Pancreas (tissue), 10 donors: ENCODE measurements at regions not wholly inside any gene's neighbourhood (a gene's known extent, or its start where the extent isn't known, plus 50 kb on each side); places are given as distances from the start of the nearest gene placed in this dataset.
A peak's percentile ranks its signal among the peaks of the same experiment; 100 is the strongest.

Experiments used
- ATAC-seq, 4 donors: fragments of 200-7000 bp; cut with Tn5 transposase; one replicate each; pipeline versions ENCODE4 v1.8.0 to v1.9.1; 2020; ENCODE audit warnings: mild to moderate bottlenecking in 4 of 4, moderate library complexity in 4 of 4
- DNase-seq, 6 donors: peaks; one replicate each; pipeline ENCODE4 v3.0.0-alpha.2; 2020
- FAIRE-seq: peaks from 2 replicates; lab custom pipeline; 2012; peaks lifted over from hg19 to GRCh38; lab: Jason Lieb, UNC
- H3K27ac ChIP-seq, 4 donors: fragments of 200-600 bp; sonication (generic); 1 replicate in 3 of 4; 2 replicates in 1 of 4; pipeline versions ENCODE4 v1.5.0 to v1.8.0; 2020
- H3K27me3 ChIP-seq, 4 donors: fragments of 200-600 bp; one replicate each; pipeline ENCODE4 v1.8.0; 2021
- H3K36me3 ChIP-seq, 3 donors: fragments of 200-600 bp; sonication (generic) in 1 of 3; one replicate each; pipeline versions ENCODE4 v1.5.0 to v1.8.0; 2020 to 2021
- H3K4me1 ChIP-seq, 3 donors: fragments of 200-600 bp; one replicate each; pipeline ENCODE4 v1.8.0; 2021
- H3K4me3 ChIP-seq, 4 donors: fragments of 200-600 bp; sonication (generic) in 2 of 4; one replicate each; pipeline versions ENCODE4 v1.5.0 to v1.8.0; 2020 to 2021
- H3K9me3 ChIP-seq, 4 donors: fragments of 200-600 bp; one replicate each; pipeline ENCODE4 v1.8.0; 2021
- WGBS, 2 donors: extraction: QIAGEN DNeasy Blood & Tissue Kit; methylation state at CpG; one replicate each; pipeline ENCODE4 v1.1.7; 2013; 5-methylcytosine and 5-hydroxymethylcytosine counted together
- intact Hi-C, 3 donors: fragments of 100-400 bp; cut with DNase I; formaldehyde crosslinking; loops; one replicate each; pipeline versions ENCODE4 v1.11.1 to v1.14.2; 2022
- TF ChIP-seq, protein P1 (sequence below), 4 donors: fragments of 200-600 bp; sonication (generic) in 3 of 4; IDR thresholded peaks; one replicate each; pipeline versions ENCODE4 v1.5.0 to v1.8.0; 2021; ENCODE audit warnings: antibody characterized with exemption in 4 of 4
- donor health status: healthy with polysubstance abuse.
- donor health status: DM: no; HTN: no; CAD: no; lungs with moderate emphysema.
- donor health status: DM: no; HTN: no; CAD: no.
- donor health status: control.
- donor health status: control.
- donor health status: Bipolar disorder and iron deficiency.
- donor health status: DM: yes; HTN: yes; CAD: no.
- donor health status: DM: no; HTN: no; CAD: no.
- donor health status: DM: no; HTN: no; CAD: no.
- donor health status: DM: yes; HTN: yes; CAD: no.

DNA sequence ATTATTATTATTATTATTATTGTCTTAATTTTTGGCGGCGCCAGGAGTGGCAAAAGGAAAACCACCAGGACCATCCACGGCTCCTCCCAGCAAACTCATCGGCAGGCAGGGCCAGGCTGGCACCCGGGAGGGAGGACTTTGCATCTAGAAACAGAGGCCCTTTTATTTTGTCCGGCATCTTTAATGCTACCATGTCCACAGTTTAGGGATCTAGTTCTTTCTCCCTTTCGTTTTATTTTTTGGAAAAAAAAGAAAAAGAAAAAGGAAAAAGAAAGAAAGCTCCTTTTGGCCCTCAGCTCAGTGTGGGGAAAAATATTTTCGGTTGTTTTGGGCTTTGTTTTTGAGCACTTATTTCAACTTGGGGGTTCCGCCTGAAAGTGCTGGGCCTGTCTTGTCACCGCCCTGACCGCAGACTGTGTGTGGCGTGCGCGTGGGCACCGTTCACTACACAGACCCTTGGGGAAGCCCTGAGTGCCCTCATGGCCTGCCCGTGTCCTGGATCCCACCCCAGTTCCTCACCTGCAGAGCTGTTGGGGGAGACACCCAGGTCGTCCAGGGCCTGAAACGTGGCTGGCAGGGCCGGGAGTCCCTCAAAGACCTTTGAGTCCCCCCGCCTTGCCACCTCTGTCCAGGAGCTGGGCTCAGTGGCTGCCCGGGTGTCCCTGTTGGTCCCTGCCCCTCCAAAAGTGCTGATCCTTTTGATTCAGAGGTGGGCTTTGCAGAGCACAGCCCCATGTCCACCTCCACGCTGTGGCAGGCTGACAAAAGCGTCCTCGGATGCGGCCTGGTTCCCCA lies 69.1 kb upstream of the PPARA start:
- Histone ChIP-seq H3K9me3 (no peaks in the 10 kb centered on the region), H3K4me1 (peaks cover 71 to 85% (median 71%) of the 10 kb centered on the region in 3 donors), H3K4me3 (peak overlapping the region in 3 of 4 donors; percentile 35 to 98 (median 87)), H3K27me3 (no peaks in the 10 kb centered on the region), H3K36me3 (no peaks in the 10 kb centered on the region), H3K27ac (peak overlapping the region; percentile 93 to 98 (median 97))
- peak in 4 of 6 donors; percentile 29 to 79 (median 60) for DNase-seq
- WGBS, 2 donors: 29 to 32% methylated on average over 25 of the region's 25 CpGs
- ATAC-seq: no peak
- TF ChIP-seq, protein P1, sequence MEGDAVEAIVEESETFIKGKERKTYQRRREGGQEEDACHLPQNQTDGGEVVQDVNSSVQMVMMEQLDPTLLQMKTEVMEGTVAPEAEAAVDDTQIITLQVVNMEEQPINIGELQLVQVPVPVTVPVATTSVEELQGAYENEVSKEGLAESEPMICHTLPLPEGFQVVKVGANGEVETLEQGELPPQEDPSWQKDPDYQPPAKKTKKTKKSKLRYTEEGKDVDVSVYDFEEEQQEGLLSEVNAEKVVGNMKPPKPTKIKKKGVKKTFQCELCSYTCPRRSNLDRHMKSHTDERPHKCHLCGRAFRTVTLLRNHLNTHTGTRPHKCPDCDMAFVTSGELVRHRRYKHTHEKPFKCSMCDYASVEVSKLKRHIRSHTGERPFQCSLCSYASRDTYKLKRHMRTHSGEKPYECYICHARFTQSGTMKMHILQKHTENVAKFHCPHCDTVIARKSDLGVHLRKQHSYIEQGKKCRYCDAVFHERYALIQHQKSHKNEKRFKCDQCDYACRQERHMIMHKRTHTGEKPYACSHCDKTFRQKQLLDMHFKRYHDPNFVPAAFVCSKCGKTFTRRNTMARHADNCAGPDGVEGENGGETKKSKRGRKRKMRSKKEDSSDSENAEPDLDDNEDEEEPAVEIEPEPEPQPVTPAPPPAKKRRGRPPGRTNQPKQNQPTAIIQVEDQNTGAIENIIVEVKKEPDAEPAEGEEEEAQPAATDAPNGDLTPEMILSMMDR (IDR thresholded peaks at IDR 0.05): no peak
- intact Hi-C loops: no loop called here
- no peak for FAIRE-seq

DNA sequence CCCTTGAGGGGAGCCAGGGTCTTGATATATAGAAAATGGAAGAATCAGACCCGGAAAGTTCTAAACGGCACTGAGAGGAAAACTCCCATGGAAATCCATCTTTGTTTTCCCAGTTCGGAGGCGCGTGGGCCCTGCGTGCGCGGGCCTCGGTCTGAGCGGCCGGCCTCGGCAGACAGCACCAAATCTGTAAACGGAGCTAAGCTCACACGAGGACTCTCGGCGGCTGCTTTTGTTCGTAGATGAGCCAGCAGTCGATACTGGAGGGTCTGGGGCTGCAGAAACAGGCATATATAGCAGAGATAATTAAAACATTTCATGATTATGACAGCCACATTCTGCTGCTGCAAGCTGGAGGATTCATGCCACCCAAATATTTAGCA lies 68.5 kb upstream of the PPARA start:
- H3K4me1 ChIP-seq: peaks cover 71 to 86% (median 74%) of the 10 kb centered on the region in 3 donors
- H3K27me3 ChIP-seq: no peaks in the 10 kb centered on the region
- H3K27ac ChIP-seq: peak overlapping the region; percentile 93 to 98 (median 97)
- ATAC-seq (no peak), FAIRE-seq (no peak), DNase-seq (peak in 4 of 6 donors; percentile 23 to 67 (median 32))
- H3K4me3 ChIP-seq: peak overlapping the region in 2 of 4 donors; percentile 87 to 98
- no peaks in the 10 kb centered on the region for H3K36me3 ChIP-seq
- TF ChIP-seq, protein P1 (IDR thresholded peaks at IDR 0.05): no peak
- intact Hi-C loops: no loop called here
- 30 to 34% methylated on average over 18 of the region's 18 CpGs for WGBS, 2 donors
- no peaks in the 10 kb centered on the region for H3K9me3 ChIP-seq

- Histone ChIP-seq H3K9me3 (no peaks in the 10 kb centered on the region), H3K4me3 (peak overlapping the region in 1 of 4 donors; percentile 87), H3K4me1 (peaks cover 71 to 88% (median 78%) of the 10 kb centered on the region in 3 donors), H3K36me3 (peaks cover 0 to 7% (median 0%) of the 10 kb centered on the region in 3 donors), H3K27ac (peak overlapping the region in 3 of 4 donors; percentile 78 to 97 (median 93)), H3K27me3 (no peaks in the 10 kb centered on the region)
- TF ChIP-seq, protein P1 (IDR thresholded peaks at IDR 0.05): no peak
- 44 to 56% methylated on average over 8 of the region's 8 CpGs for WGBS, 2 donors
- FAIRE-seq: no peak
- ATAC-seq: no peak
- intact Hi-C loops: no loop called here
- DNase-seq: no peak
These were observed 67.7 kb upstream of the PPARA start for GRCh38 chr22:46082633-46083032.

- Histone ChIP-seq H3K36me3 (peaks cover 0 to 7% (median 0%) of the 10 kb centered on the region in 3 donors), H3K27ac (peak overlapping the region; percentile 78 to 97 (median 86)), H3K9me3 (no peaks in the 10 kb centered on the region), H3K4me1 (peaks cover 70 to 90% (median 82%) of the 10 kb centered on the region in 3 donors), H3K4me3 (peak overlapping the region in 2 of 4 donors; percentile 5), H3K27me3 (no peaks in the 10 kb centered on the region)
- TF ChIP-seq, protein P1 (IDR thresholded peaks at IDR 0.05): no peak
- DNase-seq (peak in 4 of 6 donors; percentile 30 to 57 (median 46)), ATAC-seq (no peak), FAIRE-seq (no peak)
- 59 to 69% methylated on average over 24 of the region's 24 CpGs for WGBS, 2 donors
- intact Hi-C loops: no loop called here
These were observed 66.7 kb upstream of the PPARA start for GRCh38 chr22:46083383-46084350.
